GM10266 (cell line): ENCODE measurements at regions not wholly inside any gene's neighbourhood (a gene's known extent, or its start where the extent isn't known, plus 50 kb on each side); places are given as distances from the start of the nearest gene placed in this dataset.
"Not testable (repeated sequence)": the region's sequence is repeated elsewhere in the genome, so short reads cannot be mapped to it uniquely, and the experiment has no call there.

ENCODE experiments used
- DNase-seq: peaks from one replicate; pipeline ENCODE4 v3.0.0; 2012; ENCODE audit errors: extremely low spot score
- TF ChIP-seq, protein P1 (sequence below): IDR thresholded peaks from 2 replicates; pipeline ENCODE4 v1.5.1; 2012; ENCODE audit warnings: mild to moderate bottlenecking, low read depth; ENCODE audit not compliant: control insufficient read depth, insufficient read depth; ENCODE audit errors: missing control alignments

- DNase-seq, result no peak
- TF ChIP-seq, protein P1, sequence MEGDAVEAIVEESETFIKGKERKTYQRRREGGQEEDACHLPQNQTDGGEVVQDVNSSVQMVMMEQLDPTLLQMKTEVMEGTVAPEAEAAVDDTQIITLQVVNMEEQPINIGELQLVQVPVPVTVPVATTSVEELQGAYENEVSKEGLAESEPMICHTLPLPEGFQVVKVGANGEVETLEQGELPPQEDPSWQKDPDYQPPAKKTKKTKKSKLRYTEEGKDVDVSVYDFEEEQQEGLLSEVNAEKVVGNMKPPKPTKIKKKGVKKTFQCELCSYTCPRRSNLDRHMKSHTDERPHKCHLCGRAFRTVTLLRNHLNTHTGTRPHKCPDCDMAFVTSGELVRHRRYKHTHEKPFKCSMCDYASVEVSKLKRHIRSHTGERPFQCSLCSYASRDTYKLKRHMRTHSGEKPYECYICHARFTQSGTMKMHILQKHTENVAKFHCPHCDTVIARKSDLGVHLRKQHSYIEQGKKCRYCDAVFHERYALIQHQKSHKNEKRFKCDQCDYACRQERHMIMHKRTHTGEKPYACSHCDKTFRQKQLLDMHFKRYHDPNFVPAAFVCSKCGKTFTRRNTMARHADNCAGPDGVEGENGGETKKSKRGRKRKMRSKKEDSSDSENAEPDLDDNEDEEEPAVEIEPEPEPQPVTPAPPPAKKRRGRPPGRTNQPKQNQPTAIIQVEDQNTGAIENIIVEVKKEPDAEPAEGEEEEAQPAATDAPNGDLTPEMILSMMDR, result no peak
These were observed 738.0 kb upstream of the PITX2 start for GRCh38 chr4:111360906-111361305.

- DNase-seq, result no peak
- TF ChIP-seq, protein P1, result no peak
These were observed 740.1 kb upstream of the PITX2 start for GRCh38 chr4:111362941-111363361.

DNA sequence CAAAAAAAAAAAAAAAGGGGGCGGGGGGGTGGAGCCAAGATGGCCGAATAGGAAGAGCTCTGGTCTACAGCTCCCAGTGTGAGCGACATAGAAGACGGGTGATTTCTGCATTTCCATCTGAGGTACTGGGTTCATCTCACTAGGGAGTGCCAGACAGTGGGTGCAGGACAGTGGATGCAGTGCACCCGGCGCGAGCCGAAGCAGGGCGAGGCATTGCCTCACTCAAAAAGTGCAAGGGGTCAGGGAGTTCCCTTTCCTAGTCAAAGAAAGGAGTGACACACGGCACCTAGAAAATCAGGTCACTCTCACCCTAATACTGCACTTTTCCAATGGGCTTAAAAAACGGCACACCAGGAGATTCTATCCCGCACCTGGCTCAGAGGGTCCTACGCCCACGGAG is 755.0 kb upstream of the PITX2 start:
- not testable (repeated sequence) for DNase-seq

DNA sequence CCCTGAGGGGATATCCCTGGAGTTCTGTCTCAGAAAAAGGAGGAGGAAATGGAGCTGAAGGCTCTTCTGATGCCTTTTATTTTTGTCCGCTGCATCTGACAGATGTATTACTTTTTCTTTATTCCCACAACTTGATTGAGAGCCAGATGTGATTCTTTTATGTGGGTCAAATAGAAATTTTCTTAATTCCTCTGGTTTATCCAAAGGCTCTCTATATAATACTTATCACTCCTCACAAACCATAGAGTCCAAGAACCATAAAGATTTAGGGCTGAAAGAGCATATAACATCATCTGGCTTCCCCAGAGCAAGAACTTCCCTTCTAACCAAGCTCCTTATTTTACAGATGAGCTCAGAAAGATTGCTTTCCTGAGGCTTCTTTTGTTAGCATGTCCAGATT is 756.7 kb upstream of the FAM241A start:
- TF ChIP-seq, protein P1, result no peak
- no peak for DNase-seq

DNA sequence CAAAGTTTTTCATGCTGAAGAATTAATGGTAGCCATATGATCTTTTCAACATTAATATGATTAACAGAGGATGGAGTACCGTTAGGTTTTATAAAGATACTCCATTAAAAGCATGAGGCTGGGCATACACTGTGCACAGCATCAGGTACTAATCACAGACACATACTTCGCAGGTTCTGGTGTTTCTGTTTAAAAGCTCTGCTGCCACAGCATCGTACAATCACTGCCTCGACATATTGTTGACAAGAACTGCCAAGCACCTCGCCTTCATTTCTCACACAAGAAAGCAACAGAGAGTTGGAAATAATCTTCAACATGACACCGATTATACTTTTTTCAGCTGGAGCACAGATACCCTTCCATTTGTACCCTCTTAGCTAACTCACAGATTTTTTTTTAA is 753.4 kb upstream of the FAM241A start:
- TF ChIP-seq, protein P1, result no peak
- no peak for DNase-seq

GRCh38 chr4:111393781-111394180 is 751.5 kb upstream of the FAM241A start:
- TF ChIP-seq, protein P1, result no peak
- no peak for DNase-seq

DNA sequence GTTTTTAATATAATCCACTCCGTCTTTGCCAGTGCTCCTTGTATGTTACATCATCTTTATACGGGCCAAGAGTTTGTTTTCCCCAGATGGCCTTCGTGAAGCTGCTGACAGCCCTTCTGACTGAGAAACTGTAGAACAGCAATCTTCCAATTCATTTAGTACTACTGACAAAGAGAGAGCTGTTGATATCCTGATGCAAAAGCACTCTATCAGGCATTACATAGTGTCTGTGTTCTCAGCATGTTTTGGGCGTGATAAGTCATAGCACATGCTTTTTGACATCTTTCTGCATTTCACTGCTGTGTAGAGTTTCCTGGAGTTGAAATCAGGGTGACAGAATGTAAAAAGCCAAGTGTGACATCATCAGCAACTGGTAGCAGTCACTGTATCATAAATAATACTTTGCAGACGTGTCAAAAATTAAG is 746.3 kb upstream of the FAM241A start:
- TF ChIP-seq, protein P1, result no peak
- DNase-seq, result no peak

GRCh38 chr4:111399623-111400022 is 745.6 kb upstream of the FAM241A start:
- no peak for DNase-seq
- TF ChIP-seq, protein P1, result no peak
